ENCODE measurements at regions not wholly inside any gene's neighbourhood (a gene's known extent, or its start where the extent isn't known, plus 50 kb on each side); places are given as distances from the start of the nearest gene placed in this dataset.
A peak's percentile ranks its signal among the peaks of the same experiment; 100 is the strongest.

DNA sequence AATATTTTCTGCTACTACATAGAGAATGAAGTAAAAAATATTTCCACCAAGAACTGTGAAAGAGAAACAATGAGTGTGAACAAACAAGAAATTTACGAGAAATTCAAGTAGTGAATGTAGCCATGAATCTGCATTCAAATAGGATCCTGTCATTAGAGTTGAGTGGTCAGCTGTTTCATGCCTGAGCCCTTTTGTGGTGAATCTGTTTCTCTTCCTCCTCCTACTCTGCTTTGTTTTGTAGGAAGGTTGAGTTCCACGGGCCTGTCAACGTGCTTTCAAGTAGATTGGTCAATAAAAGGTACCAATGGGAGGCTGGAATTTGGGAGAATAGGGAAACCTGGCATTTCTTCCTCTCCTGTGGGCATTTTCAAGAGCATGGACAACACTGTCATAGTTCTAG lies 1749.6 kb upstream of the FLRT2 start:
- DNase-seq = no peak

DNA sequence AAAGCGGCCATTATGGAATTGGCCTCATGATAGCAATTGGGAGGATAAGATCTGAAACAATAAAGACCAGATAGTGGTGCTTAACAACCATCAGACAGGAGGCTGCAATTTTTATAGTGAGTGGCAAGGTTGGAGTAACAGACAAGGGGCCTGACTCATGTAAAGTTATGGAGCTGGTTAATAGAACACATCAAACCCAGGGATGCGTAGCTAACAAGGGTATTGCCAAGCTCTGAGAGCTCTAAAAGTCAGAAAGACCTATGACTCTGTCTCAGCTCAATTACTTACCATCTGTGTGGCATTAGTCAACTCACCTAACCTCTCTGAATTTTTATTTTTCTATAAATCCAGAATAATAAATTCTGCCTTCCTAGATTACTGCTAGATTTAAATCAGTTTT lies 1731.5 kb upstream of the FLRT2 start:
- no peak for DNase-seq

DNA sequence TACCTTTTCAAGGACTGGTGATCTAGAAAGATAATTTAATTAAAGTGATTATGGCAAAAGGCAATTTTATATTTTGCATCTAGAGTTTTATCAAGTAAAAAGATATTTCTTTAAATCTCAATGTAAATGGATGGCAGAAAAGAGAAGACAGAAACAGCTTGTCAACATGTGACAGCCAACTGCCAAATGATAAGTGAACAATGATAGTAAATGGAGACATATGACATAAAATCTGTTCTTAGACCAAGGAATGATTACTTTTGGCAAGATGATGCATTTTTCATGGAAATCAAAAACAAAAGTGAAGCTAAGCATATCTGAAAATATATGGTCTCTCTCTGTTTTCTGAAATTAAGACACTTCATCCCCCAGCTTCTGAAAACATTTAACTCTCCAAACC lies 1730.7 kb upstream of the FLRT2 start:
- DNase-seq = no peak

DNA sequence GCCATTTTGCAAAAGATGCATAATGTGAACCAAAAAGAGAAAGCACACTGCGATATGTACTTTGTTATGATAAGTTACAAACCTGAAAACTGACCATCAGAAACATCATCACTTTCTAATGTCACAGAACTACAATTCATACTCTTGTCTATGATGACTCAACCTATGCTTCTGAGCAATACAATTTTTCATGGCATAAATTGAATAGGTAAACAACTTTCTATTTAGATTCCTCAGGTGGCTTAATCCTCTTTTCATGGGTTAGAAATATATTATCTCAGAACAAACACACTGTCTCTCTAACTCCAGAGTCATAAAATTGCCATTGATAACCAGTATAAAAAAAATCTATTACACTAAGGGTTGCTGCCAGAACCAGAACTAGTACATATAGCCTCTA lies 1715.0 kb upstream of the FLRT2 start:
- DNase-seq = no peak

DNA sequence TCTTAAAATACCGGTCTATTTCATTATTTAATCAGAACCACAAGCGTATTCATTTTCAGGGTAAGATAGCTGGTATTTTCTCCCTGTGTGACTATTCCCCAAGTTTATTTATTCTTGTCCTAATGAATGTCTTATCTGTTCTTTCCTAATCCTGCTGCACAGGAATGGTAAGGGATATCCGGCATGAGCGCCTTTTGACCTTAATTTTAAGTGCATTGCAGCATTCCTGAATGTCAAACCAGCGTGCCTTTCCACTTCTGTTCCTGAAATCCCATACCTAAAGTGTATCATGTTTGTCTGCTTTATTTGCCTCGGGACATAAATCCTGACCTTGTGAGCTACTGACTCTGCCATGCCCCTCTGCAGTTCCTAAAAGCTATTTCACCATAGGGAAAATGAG lies 1713.2 kb upstream of the FLRT2 start:
- no peak for DNase-seq

DNA sequence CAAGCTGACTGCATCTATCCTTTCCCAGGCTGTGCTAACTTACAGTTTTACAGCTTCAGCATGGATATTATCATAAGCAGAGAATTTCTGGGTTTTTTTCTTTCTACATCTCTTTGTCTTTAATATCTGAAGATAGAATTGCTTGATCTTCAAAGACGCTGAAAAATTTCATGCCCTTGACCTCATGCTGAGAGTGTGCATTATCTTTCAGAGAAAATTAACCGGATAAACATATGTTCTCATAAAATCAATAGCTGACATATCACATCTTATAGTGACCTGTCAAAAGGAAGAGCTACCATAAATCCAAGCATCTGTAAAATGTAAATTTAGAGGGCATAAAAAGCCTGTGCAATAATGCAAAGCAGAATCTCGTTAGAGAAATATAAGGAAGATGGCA lies 1704.1 kb upstream of the FLRT2 start:
- no peak for DNase-seq

DNA sequence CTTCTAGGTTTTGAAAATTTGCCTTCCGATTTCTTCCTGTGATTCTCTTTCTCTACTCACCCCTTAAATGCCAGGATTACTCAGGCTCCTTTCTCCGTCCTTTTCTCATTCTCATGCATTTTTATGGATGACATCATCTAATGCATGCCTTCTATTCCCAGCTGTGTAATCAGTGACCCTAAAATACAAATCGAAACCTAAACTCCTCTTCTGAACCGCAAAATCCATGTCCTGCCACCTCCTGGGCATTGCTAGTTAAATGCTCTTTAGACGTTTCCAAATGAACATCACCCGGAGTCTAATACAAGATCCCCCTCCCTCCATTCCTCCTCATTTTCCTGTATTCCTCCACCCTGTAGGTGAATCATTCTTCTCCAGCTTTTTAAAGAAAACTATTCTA lies 1703.1 kb upstream of the FLRT2 start:
- DNase-seq = no peak

DNA sequence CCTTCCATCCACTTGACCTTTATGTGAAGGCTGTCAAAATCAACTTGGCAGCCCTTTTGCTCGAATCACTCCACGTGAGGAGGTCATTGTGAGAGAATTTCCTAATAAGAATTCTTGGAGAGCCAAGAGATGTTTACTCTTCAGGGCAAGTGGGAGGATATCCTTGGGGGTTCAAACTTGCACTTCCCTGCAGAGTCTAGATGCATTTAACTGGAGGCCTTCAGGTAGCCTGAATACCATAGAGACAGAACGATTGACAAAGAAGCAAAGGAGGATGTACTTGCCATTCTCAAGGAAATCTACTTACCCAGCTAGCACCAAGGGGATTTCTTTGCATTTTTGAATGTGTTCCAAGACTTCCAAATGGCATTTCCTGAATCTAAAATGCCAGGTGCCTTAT lies 1702.6 kb upstream of the FLRT2 start:
- DNase-seq = no peak

DNA sequence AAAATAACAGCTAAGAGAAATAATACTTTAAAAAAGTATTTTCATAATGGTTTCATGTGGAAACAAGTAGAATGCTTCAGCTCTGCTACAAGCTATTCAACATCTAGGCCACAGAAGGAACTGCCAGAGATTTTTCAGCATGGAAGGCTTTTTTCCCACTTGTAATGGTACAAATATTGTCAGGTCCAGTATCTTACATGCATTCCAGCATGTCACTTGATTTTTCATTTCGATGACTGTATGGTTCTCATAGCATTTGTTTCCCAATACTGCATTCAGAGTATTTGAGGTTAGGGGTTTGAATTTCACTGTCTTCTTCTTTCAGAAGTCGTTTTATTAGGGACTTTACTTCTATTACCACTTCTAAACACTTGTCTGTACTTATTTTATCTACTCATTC lies 1701.5 kb upstream of the FLRT2 start:
- DNase-seq = no peak

DNA sequence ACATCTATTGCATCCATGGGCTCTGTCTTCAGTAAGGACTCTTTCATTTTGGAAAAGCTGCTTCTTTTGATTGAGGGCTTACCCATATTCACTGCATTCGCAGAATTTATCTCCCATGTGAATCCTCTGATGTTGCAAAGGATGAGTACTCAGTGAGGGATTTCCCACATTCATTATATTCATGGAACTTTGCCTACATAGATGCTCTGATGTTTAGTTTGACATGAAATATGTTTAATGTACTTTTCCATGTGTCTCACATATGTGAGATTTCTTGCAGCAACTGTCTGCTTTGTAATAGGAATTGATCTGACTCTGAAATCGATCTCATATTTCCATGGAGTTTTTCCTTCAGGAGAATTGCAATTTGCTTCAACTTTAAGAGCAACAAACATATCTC lies 1699.6 kb upstream of the FLRT2 start:
- DNase-seq = no peak

DNA sequence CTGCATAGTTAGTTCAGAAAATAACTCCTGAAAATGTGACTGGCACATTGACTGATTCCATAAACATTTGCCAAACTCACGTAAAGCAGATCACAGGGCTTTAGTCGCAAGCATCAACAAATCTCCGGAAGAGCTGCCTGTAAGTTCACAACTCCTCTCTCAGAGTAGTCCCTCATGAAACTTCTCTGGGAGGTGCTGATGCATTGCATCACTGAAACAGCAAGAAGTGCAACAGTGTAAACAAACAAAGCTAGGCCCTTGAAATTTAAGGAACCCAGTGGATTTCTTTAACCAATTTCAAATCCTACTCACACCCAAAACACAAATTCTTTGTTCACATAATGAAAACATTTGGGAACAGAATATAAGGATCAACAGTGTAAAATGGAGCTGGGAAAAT lies 1691.7 kb upstream of the FLRT2 start:
- DNase-seq = no peak

DNA sequence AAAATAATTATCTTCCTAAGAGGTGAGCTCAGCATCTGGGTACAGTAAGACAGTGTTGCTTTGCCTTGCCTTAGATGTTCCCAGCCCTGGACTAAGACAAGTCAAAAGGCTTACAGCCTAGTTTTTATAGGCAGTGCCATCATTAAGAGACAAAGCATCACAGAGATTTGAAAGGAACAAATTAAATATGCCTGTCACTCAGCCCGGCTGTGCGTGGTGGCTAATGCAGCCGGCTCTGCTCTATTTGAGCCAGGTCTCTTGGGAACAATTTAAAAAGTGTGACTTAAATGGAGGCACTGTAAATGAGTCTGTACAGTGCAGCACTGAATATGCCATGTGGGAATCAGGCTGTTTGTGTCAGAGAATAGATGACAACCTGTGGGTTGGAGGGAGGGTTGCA lies 1687.4 kb upstream of the FLRT2 start:
- DNase-seq = no peak

DNA sequence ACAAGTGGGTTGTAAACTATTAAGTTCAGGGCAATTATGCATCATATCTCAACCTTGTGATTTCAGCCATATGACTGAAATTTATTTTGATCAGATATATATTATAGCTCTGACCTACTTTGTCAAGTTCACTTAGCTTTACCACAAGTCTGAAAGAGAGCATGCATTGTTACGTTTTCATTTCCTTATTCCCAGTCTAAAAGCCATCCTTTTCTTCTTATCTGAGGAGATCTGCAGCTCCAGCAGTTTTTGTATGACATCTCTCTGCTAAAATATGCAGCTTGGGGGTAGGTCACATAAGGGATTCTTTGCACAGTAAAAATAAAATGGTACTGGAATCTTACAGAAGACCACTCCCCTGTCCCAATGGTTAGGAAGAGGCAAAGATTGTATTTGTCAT lies 1682.8 kb upstream of the FLRT2 start:
- DNase-seq = no peak

DNA sequence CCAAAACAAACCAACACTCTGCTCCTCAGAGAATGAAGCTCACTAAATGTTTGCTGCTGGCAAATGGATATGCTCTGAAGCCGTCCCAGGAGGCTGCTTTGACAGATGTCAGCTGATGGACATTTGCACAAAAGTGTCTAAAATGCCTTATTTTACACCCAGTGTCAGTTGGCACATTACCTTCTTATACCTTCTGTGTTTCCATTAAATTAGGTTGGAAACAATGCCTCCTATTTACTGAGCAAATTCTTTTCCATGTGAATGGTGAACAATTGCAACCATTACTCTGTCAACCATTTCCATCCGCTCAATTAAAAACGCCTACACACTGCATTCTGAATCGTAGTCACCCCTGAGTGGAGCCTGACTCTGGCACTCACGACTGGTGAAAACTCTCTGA lies 1679.9 kb upstream of the FLRT2 start:
- DNase-seq = no peak

DNA sequence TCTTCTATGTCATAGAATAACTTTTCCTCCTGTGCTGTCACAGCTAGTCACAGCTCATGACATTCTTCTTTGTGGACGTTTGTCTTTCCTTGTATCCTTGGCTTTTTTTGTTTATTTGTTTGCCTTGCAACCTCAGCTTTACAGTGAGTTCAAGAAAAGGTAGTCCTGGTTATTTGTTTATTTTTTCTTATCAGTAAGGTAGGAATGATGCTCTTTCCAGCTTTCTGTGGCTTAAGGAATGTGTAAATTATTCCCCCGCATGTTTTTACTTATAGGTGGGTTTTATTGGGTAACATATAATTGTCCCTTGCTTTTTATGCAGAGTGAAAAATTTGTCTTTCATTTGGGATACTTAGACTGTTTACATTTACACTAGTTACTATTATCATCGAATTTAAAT lies 1673.6 kb upstream of the FLRT2 start:
- DNase-seq = no peak

DNA sequence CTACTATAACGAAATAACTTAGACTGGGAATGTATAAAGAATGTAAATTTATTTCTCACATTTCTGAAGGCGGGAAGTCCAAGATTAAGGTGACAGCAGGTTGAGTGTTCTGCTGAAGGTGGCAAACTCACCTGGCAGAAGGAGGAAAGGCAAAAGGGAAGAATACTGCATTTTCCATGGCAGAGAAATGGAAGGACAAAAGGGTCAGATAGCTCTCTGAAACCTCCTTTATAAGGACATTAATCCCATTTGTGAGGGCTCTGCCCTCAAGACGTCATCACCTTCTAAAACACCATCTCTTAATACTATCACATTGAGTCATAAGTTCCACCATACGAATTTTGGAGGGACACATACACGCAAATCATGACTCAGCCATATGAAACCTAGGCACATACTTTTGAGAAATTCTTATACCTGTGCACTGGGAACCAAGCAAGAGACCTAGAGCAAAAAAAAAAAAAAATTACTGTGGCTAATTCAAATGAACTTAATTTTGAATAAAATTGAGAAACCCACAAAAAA lies 1669.3 kb upstream of the FLRT2 start:
- DNase-seq = no peak

DNA sequence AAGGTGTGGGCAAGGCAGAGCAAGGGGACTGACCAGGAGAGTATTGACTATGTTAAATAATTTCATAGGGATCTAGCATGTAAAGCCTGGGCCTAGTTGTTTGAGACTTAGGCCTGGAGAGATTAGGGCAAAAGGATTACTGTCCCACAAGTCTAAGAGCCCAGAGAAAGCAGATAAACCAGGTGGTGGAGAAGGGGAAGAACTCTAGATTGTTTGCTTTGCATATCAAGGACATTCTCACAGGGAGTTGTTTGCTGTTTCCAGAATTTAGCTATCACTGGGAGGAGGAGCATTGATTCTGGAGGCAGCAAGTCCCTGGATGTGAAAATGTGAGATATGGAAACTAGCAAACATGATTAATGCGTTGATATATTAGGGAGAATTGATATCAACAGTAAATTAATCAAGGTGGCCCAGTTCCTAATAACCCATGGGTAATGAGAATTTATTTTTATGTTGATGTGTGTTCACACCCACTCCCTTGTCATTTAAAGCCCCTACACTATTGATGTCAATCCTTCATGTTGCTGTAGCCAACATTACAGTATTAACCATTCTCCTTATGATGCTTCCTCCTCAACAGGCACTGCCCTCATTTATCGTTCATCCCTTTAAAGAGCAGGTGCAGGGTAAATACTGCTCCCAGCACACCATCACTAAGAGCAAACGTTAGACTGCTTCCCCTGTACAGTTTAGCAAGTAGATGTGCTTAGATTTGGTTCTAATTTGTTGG lies 1666.7 kb upstream of the FLRT2 start:
- DNase-seq = no peak

DNA sequence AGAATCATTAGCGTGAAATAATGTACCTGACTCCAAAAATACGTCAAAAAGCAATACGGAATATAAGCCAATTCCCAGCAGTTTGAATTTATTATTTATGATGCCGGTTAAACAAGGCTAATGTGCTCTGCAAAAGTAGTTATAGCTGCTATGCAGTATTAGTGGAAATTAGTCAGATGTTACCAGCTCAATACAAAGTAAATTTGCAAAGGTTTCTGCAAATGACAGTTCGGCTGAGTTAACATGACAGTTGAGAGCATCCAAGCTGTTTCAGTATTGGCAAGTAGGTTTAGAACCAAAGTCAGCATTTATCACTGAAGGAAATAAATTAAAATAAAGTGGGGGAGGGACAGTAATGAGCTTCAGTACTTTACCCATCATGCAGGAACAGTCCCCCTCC lies 1665.8 kb upstream of the FLRT2 start:
- no peak for DNase-seq

DNA sequence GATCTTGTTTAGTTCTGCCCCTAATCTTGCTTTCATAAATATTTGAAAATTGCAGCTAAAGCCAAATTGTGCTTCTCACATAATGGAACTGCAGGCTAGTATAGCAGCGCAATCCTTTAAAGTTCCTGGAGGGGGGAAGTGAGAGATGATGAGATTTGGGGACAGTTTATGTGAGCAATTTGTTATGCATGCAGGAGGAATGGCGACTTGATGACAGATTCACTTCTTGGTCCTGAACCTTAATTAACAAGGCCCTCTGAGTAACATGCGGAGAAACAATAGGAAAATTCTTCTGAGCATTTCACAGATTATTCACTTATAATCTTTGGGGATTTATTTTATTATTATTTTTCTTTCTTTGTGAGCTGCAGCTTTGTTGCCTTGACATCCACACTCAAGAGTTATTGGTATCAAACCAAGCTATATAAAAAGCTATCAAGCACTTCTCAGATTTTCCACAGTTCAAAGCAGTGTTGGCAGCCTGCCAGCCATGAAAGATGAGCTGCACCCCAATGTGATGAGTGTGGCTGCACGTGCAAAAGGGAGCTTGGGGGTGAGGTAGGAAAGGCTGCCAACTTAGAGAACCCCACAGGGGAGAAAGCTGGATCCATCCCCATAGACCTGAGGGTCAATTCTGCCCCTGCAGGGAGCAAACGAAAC lies 1662.2 kb upstream of the FLRT2 start:
- DNase-seq = peak; percentile 41

DNA sequence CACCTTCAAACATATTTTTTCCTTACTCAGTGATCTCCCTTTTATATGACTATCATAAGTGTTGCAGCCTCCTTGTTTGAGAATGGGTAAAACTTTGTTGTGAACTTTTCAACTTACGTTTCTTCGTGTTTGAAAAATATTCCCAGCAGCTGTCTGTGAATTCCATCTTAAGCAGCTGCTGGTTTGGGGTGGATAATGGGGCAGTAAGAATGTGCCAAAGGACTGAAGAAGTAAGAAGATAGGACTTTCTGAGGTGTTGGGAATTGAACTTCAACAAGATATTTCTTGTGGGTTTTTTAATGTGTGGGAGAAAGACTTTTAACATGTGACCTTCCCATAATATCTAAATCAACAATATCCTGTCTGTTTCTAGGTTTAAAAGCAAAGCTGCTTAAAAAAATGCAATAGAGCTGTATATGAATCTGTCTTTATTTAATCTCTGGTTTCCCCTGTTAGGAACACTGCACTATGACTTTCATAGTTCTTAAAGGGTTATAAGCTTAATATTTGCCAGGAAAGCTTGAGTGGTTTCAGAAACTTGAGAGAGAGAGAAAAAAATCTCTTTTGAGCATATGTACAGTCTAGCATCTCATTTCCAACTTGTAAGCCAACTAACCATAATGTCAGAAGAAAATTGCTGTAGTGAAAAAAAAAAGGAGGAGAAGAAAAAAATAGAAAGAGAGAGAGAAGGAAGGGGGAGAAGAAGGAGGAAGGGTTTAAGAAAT lies 1659.2 kb upstream of the FLRT2 start:
- DNase-seq = no peak

DNA sequence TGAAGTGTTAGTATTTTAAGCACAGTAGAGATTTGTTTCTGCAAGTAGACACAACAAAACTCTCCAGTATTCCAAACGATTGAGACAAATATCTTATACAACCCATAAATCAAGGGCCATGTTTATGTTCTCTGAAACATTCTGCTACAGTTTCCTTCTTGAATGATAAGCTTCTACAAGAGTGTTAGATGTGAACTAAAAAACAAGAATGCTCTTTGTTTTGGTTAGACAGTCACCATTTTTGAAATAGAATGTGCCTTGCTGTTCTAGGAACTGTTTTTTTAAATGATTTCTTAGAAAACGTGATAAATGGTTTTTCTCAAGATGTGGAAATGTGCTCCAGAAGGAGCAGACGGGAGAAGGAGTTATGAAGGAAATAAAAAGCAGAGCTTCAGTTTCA lies 1656.3 kb upstream of the FLRT2 start:
- DNase-seq = no peak

DNA sequence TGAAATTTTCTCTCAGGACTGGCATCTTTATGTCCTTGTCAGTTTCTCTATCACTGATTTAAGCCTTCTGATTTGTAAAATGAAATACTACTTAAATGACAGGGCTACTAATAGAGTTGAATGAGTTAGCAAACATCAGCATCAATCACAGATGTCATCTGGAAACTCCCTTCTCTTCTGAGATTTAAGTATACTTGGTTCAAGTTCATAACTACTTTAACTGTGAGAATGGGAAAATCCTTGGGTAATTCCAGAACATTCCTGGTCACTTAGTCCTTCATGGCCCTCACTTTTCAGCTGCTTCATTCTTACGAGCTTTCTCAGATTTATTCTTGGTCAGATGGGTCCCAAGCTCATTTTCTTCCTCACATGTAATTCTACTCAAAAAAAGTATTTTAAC lies 1655.3 kb upstream of the FLRT2 start:
- no peak for DNase-seq

DNA sequence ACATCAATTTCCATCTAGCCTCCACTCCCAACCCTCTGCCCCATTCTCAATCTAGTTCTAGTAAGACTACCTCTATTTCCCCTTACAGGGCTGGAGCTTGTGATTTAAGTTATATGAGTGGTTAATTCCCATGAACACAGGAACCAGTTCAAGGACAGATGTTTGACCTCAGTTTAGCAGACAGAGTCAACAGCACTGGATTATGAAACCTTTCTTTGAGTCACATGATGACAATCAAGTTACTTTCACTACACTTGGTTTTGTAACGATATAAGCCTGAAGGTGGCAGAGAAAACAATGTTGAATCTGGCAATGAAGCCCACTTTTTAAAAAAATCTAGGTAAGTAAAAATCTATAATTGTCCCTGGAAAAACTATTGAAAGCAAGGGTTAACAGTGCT lies 1646.2 kb upstream of the FLRT2 start:
- DNase-seq = no peak

DNA sequence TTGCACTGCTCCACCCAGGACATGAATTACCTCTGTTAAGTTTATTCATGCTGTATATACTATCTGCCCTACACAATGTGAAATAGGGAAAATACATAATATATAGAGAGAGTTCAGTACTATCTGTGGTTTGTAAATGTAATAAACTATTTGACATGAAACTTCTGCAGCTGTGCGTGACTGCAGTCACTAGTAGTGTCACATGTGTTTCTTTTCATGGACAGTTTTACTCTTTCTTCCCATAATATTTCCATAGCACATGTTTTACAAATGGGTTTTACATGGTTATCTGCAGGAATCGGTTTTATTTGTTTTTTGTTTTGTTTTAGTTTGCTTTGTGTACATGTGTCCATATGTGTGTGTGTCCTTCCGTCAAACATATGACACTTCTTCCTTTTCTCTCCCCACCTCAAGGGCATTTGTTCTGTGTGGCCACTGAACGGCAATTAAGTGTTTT lies 1644.1 kb upstream of the FLRT2 start:
- DNase-seq = no peak
